ENCODE measurements at regions not wholly inside any gene's neighbourhood (a gene's known extent, or its start where the extent isn't known, plus 50 kb on each side); places are given as distances from the start of the nearest gene placed in this dataset.

DNA sequence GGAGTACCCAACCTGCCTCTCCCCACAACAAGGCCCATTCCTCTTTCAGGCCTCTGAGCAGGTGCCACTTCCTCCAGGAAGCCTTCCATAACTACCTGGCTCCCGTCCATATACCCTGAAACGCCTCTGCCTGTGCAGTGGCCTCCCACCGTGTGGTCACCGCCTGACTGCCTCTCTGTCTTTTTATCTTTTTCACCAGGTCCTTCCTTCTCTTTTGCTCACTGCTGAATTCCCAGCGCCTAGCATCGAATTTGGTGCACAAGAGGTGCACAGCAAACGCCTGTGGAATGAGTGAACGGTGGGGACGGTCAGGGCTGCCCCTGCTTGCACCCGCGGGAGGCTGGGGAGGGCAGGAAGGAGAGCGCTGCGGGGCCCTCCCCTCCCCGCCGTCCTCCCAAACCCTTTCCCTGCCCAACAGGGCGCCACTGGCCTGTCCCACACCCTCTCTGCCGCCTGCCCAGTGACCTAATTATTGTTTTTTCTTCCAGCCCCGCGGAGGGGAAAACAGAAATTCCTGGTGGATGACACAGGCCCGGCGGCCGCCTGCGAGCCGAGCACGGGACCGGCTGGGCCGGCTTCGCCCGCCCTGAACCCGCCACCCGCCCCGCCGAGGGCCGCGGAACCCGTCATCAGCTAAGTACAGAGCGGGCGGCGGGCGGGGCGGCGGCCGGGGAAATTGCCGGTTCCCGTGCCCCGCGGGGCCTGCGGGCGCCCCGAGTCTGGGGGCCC lies 140.1 kb downstream of the SMAD6 start:
- Histone ChIP-seq H3K79me2 (ENCODE audit: low read length) (no peaks in the 10 kb centered on the region), H3K9me2 (replicated peaks; ENCODE audit: insufficient read depth, low read length) (no peaks in the 10 kb centered on the region), H3K4me2 (ENCODE audit: low read depth, low read length) (peak overlapping the region; percentile 44; the same call in 1 of the 2 replicates), H3F3A (ENCODE audit: insufficient read depth, low read length) (no peaks in the 10 kb centered on the region), H4K20me1 (ENCODE audit: insufficient read depth, low read length) (no peaks in the 10 kb centered on the region), H3K27me3 (replicated peaks; ENCODE audit: insufficient read depth, low read length) (peaks cover 30% of the 10 kb centered on the region), H2AFZ (ENCODE audit: low read length) (peak overlapping the region; percentile 45; the same call in 1 of the 2 replicates), H3K4me3 (ENCODE audit: low read length) (0 out of 2 replicates have a peak overlapping the region, but pooled peaks have one; percentile 12), H3K27ac (ENCODE audit: low read length) (no peak overlapping the region), H3K9me3 (replicated peaks; ENCODE audit: insufficient read depth, low read length) (no peaks in the 10 kb centered on the region), H3K36me3 (replicated peaks; ENCODE audit: insufficient read depth, low read length) (no peaks in the 10 kb centered on the region), H3K4me1 (ENCODE audit: low read length) (no peaks in the 10 kb centered on the region), H3K9ac (ENCODE audit: low read length) (no peak overlapping the region)
- TF ChIP-seq EZH2 (optimal IDR thresholded peaks at IDR 0.05; ENCODE audit: low read depth, low read length) (no peak), EZH2phosphoT487 (IDR thresholded peaks at IDR 0.05; ENCODE audit: low read length) (no peak)
- TF ChIP-seq, protein P1, sequence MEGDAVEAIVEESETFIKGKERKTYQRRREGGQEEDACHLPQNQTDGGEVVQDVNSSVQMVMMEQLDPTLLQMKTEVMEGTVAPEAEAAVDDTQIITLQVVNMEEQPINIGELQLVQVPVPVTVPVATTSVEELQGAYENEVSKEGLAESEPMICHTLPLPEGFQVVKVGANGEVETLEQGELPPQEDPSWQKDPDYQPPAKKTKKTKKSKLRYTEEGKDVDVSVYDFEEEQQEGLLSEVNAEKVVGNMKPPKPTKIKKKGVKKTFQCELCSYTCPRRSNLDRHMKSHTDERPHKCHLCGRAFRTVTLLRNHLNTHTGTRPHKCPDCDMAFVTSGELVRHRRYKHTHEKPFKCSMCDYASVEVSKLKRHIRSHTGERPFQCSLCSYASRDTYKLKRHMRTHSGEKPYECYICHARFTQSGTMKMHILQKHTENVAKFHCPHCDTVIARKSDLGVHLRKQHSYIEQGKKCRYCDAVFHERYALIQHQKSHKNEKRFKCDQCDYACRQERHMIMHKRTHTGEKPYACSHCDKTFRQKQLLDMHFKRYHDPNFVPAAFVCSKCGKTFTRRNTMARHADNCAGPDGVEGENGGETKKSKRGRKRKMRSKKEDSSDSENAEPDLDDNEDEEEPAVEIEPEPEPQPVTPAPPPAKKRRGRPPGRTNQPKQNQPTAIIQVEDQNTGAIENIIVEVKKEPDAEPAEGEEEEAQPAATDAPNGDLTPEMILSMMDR (IDR thresholded peaks at IDR 0.05; ENCODE audit: low read length), result no peak
- DNase-seq, result no peak

DNA sequence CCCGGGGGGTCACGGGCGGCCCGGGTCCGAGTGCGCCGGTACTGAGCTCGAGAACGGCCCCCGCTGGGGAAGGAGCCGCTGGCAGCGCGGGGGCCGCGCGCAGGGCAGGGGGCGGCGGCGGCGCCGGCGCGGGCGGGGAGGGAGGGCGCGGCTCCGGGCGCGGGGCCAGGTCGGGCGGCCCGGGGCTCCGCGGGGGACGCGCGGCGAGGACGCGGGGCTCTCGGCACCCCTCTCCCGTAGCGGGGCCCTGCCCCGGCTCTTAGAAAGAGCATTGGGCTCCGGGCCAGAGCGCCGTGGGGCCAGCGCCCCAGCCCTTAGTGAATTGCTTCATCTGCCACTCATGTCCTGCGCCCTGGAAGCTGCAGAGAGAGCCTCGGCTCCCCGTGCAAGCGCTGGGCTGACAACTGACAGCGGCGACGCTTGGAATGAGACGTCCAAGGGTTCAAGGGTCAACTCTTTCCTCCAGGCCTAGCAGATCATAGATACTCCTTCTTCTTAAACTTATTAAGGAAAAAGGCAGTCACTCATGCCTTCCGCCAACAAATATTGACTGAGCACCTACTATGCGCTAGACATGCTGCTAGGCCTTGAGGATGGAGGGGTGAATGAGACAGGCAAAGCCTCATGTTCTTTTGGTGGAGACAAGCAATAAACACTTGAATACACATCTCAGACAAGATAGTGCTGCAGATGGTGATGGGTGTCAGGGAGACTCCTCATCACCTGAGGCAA lies 140.8 kb downstream of the SMAD6 start:
- H3K9me3 ChIP-seq (replicated peaks; ENCODE audit: insufficient read depth, low read length), result no peaks in the 10 kb centered on the region
- no peaks in the 10 kb centered on the region for H3K4me1 ChIP-seq (ENCODE audit: low read length)
- H4K20me1 ChIP-seq (ENCODE audit: insufficient read depth, low read length), result no peaks in the 10 kb centered on the region
- H3F3A ChIP-seq (ENCODE audit: insufficient read depth, low read length), result no peaks in the 10 kb centered on the region
- no peak overlapping the region for H3K27ac ChIP-seq (ENCODE audit: low read length)
- H3K27me3 ChIP-seq (replicated peaks; ENCODE audit: insufficient read depth, low read length), result peaks cover 30% of the 10 kb centered on the region
- no peak for TF ChIP-seq EZH2phosphoT487 (IDR thresholded peaks at IDR 0.05; ENCODE audit: low read length)
- no peak for TF ChIP-seq EZH2 (optimal IDR thresholded peaks at IDR 0.05; ENCODE audit: low read depth, low read length)
- TF ChIP-seq, protein P1 (IDR thresholded peaks at IDR 0.05; ENCODE audit: low read length), result no peak
- H3K9me2 ChIP-seq (replicated peaks; ENCODE audit: insufficient read depth, low read length), result no peaks in the 10 kb centered on the region
- DNase-seq, result no peak
- no peak overlapping the region for H3K9ac ChIP-seq (ENCODE audit: low read length)
- H3K4me3 ChIP-seq (ENCODE audit: low read length), result no peak overlapping the region
- H3K4me2 ChIP-seq (ENCODE audit: low read depth, low read length), result no peak overlapping the region
- no peaks in the 10 kb centered on the region for H3K79me2 ChIP-seq (ENCODE audit: low read length)
- H2AFZ ChIP-seq (ENCODE audit: low read length), result no peak overlapping the region
- no peaks in the 10 kb centered on the region for H3K36me3 ChIP-seq (replicated peaks; ENCODE audit: insufficient read depth, low read length)

DNA sequence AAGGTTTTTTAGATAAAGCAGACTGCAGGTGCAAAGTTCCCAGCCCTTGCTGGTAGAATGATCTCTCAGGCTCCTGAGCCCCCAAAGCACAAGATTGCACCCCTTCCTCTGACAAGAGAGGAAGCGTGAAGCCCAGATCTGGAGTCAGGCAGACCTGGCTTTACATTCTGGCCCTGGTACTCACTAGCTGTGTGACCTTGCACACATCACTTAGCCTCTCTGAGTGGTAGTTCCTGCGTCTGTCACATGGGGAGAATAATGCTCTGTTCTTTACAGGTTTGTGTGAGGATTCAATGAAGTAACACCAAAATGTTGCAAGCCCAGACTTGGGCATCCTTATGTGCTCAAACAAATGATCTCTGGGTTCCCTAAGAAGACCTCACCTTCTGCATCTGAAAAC lies 141.5 kb downstream of the SMAD6 start:
- no peak overlapping the region for H3K27ac ChIP-seq (ENCODE audit: low read length)
- TF ChIP-seq EZH2phosphoT487 (IDR thresholded peaks at IDR 0.05; ENCODE audit: low read length), result no peak
- no peak for TF ChIP-seq EZH2 (optimal IDR thresholded peaks at IDR 0.05; ENCODE audit: low read depth, low read length)
- TF ChIP-seq, protein P1 (IDR thresholded peaks at IDR 0.05; ENCODE audit: low read length), result no peak

More for the DNA sequence above, 141.5 kb downstream of the SMAD6 start:
- Histone ChIP-seq H3K27me3 (replicated peaks; ENCODE audit: insufficient read depth, low read length) (peaks cover 30% of the 10 kb centered on the region), H3K4me3 (ENCODE audit: low read length) (no peak overlapping the region), H3K79me2 (ENCODE audit: low read length) (no peaks in the 10 kb centered on the region), H2AFZ (ENCODE audit: low read length) (no peak overlapping the region), H3K9me2 (replicated peaks; ENCODE audit: insufficient read depth, low read length) (no peaks in the 10 kb centered on the region), H3K9me3 (replicated peaks; ENCODE audit: insufficient read depth, low read length) (no peaks in the 10 kb centered on the region), H3K4me2 (ENCODE audit: low read depth, low read length) (no peak overlapping the region), H3K9ac (ENCODE audit: low read length) (no peak overlapping the region), H3F3A (ENCODE audit: insufficient read depth, low read length) (no peaks in the 10 kb centered on the region), H3K36me3 (replicated peaks; ENCODE audit: insufficient read depth, low read length) (no peaks in the 10 kb centered on the region), H3K4me1 (ENCODE audit: low read length) (no peaks in the 10 kb centered on the region), H4K20me1 (ENCODE audit: insufficient read depth, low read length) (no peaks in the 10 kb centered on the region)
- no peak for DNase-seq

Data from MM.1S (cell line).